ENCODE measurements at regions not wholly inside any gene's neighbourhood (a gene's known extent, or its start where the extent isn't known, plus 50 kb on each side); places are given as distances from the start of the nearest gene placed in this dataset.

GRCh38 chr14:105600939-105601359 lies 74.6 kb downstream of the TMEM121 start:
- H3K36me3 ChIP-seq (ENCODE audit: insufficient read depth, low read length): no peaks in the 10 kb centered on the region
- intact Hi-C loops (cut with DNase I, micrococcal nuclease): no loop called here
- H3K27ac ChIP-seq (ENCODE audit: low read depth in 1 of 2, low read length in 2 of 2): no peak overlapping the region
- no peak overlapping the region for H3K27ac Mint-ChIP-seq
- H3K27me3 Mint-ChIP-seq: no peaks in the 10 kb centered on the region
- POLR2A ChIA-PET: no interaction called here
- no peaks in the 10 kb centered on the region for H3K4me1 Mint-ChIP-seq (ENCODE audit: low read depth)
- CTCF ChIA-PET: no interaction called here
- no peak for ATAC-seq (ENCODE audit: poor library complexity)
- DNase-seq: peak in 1 of 14 experiments; percentile 11
- H3K36me3 Mint-ChIP-seq (ENCODE audit: low read depth): no peaks in the 10 kb centered on the region
- H3K4me3 ChIP-seq (ENCODE audit: low read length): no peak overlapping the region
- no peaks in the 10 kb centered on the region for H3K9me3 Mint-ChIP-seq
- peaks cover 0 to 3% of the 10 kb centered on the region in 2 experiments for H3K27me3 ChIP-seq (ENCODE audit: control insufficient read depth in 1 of 2, insufficient read depth in 2 of 2, low read length in 2 of 2)
- no peaks in the 10 kb centered on the region for H3K9me3 ChIP-seq (ENCODE audit: control insufficient read depth in 1 of 2, insufficient read depth in 1 of 2, low read length in 2 of 2)
- no peaks in the 10 kb centered on the region for H3K4me1 ChIP-seq (ENCODE audit: insufficient read depth, low read length)
- TF ChIP-seq CTCF (IDR thresholded peaks at IDR 0.05): no peak
- no peak overlapping the region for H3K4me3 Mint-ChIP-seq

- H3K36me3 Mint-ChIP-seq (ENCODE audit: low read depth): no peaks in the 10 kb centered on the region
- no peaks in the 10 kb centered on the region for H3K4me1 ChIP-seq (ENCODE audit: insufficient read depth, low read length)
- peaks cover 0 to 3% of the 10 kb centered on the region in 2 experiments for H3K27me3 ChIP-seq (ENCODE audit: control insufficient read depth in 1 of 2, insufficient read depth in 2 of 2, low read length in 2 of 2)
- no peak overlapping the region for H3K4me3 ChIP-seq (ENCODE audit: low read length)
- H3K27me3 Mint-ChIP-seq: no peaks in the 10 kb centered on the region
- no peak overlapping the region for H3K4me3 Mint-ChIP-seq
- no peak for TF ChIP-seq CTCF (IDR thresholded peaks at IDR 0.05)
- H3K36me3 ChIP-seq (ENCODE audit: insufficient read depth, low read length): no peaks in the 10 kb centered on the region
- no peak overlapping the region for H3K27ac ChIP-seq (ENCODE audit: low read depth in 1 of 2, low read length in 2 of 2)
- ChIA-PET POLR2A (no interaction called here), CTCF (no interaction called here)
- ATAC-seq (ENCODE audit: poor library complexity): no peak
- peak in 1 of 14 experiments; percentile 8 for DNase-seq
- no peak overlapping the region for H3K27ac Mint-ChIP-seq
- intact Hi-C loops (cut with DNase I, micrococcal nuclease): no loop called here
- no peaks in the 10 kb centered on the region for H3K9me3 ChIP-seq (ENCODE audit: control insufficient read depth in 1 of 2, insufficient read depth in 1 of 2, low read length in 2 of 2)
- no peaks in the 10 kb centered on the region for H3K4me1 Mint-ChIP-seq (ENCODE audit: low read depth)
- H3K9me3 Mint-ChIP-seq: no peaks in the 10 kb centered on the region
Observed at GRCh38 chr14:105601360-105602242, 75.2 kb downstream of the TMEM121 start.

GRCh38 chr14:105602243-105602750 lies 75.9 kb downstream of the TMEM121 start:
- no peaks in the 10 kb centered on the region for H3K9me3 ChIP-seq (ENCODE audit: control insufficient read depth in 1 of 2, insufficient read depth in 1 of 2, low read length in 2 of 2)
- Mint-ChIP-seq H3K9me3 (no peaks in the 10 kb centered on the region), H3K27me3 (no peaks in the 10 kb centered on the region), H3K4me3 (no peak overlapping the region), H3K4me1 (ENCODE audit: low read depth) (no peaks in the 10 kb centered on the region), H3K36me3 (ENCODE audit: low read depth) (no peaks in the 10 kb centered on the region), H3K27ac (no peak overlapping the region)
- ChIA-PET POLR2A (no interaction called here), CTCF (no interaction called here)
- intact Hi-C loops (cut with DNase I, micrococcal nuclease): no loop called here
- DNase-seq: peak in 1 of 14 experiments; percentile 7
- no peak overlapping the region for H3K27ac ChIP-seq (ENCODE audit: low read depth in 1 of 2, low read length in 2 of 2)
- H3K36me3 ChIP-seq (ENCODE audit: insufficient read depth, low read length): no peaks in the 10 kb centered on the region
- H3K27me3 ChIP-seq (ENCODE audit: control insufficient read depth in 1 of 2, insufficient read depth in 2 of 2, low read length in 2 of 2): peaks cover 0 to 3% of the 10 kb centered on the region in 2 experiments
- H3K4me3 ChIP-seq (ENCODE audit: low read length): no peak overlapping the region
- no peak for TF ChIP-seq CTCF (IDR thresholded peaks at IDR 0.05)
- H3K4me1 ChIP-seq (ENCODE audit: insufficient read depth, low read length): no peaks in the 10 kb centered on the region
- no peak for ATAC-seq (ENCODE audit: poor library complexity)

Data from CD4-positive, alpha-beta T cell (primary cell).